Endodermal cell (in vitro differentiated cells): ENCODE measurements at regions not wholly inside any gene's neighbourhood (a gene's known extent, or its start where the extent isn't known, plus 50 kb on each side); places are given as distances from the start of the nearest gene placed in this dataset.

Source experiments
- DNase-seq: peaks from one replicate; pipeline ENCODE4 v3.0.0-alpha.2; 2017
- H3K27ac ChIP-seq: 2 replicates; pipeline ENCODE4 v1.5.1; 2013; ENCODE audit warnings: mild to moderate bottlenecking, low read depth, low read length, moderate library complexity
- H3K27me3 ChIP-seq: 2 replicates; pipeline ENCODE4 v1.6.1; 2013; ENCODE audit warnings: mild to moderate bottlenecking, low read length, moderate library complexity; ENCODE audit not compliant: insufficient read depth, control insufficient read depth, poor library complexity, severe bottlenecking
- H3K36me3 ChIP-seq: 2 replicates; pipeline ENCODE4 v1.7.0; 2013; ENCODE audit warnings: mild to moderate bottlenecking, low read length, moderate library complexity; ENCODE audit not compliant: control insufficient read depth, insufficient read depth
- H3K4me1 ChIP-seq: one replicate; pipeline ENCODE4 v1.7.0; 2013; ENCODE audit warnings: low read length; ENCODE audit not compliant: control insufficient read depth, insufficient read depth
- H3K4me3 ChIP-seq: 2 replicates; pipeline ENCODE4 v1.5.1; 2013; ENCODE audit warnings: mild to moderate bottlenecking, low read length, moderate library complexity
- H3K9ac ChIP-seq: 2 replicates; pipeline ENCODE4 v1.6.1; 2013; ENCODE audit warnings: mild to moderate bottlenecking, low read length, moderate library complexity; ENCODE audit not compliant: poor library complexity, severe bottlenecking; ENCODE audit errors: extremely low read depth
- H3K9me3 ChIP-seq: 2 replicates; pipeline ENCODE4 v1.6.1; 2013; ENCODE audit warnings: mild to moderate bottlenecking, low read length, moderate library complexity; ENCODE audit not compliant: control insufficient read depth
- H3K27ac Mint-ChIP-seq: 2 replicates; pipeline ENCODE4 v1.8.0; 2020; ENCODE audit warnings: mixed read lengths
- H3K27me3 Mint-ChIP-seq: 2 replicates; pipeline ENCODE4 v1.8.0; 2021; ENCODE audit warnings: mild to moderate bottlenecking, mixed read lengths; ENCODE audit not compliant: insufficient read depth
- H3K36me3 Mint-ChIP-seq: 2 replicates; pipeline ENCODE4 v1.8.0; 2020; ENCODE audit warnings: low read depth, mixed read lengths
- H3K4me1 Mint-ChIP-seq: 2 replicates; pipeline ENCODE4 v1.8.0; 2020; ENCODE audit warnings: mixed read lengths
- H3K4me3 Mint-ChIP-seq: 2 replicates; pipeline ENCODE4 v1.8.0; 2020; ENCODE audit warnings: mild to moderate bottlenecking, moderate library complexity, mixed read lengths
- H3K9me3 Mint-ChIP-seq: 2 replicates; pipeline ENCODE4 v1.8.0; 2020; ENCODE audit warnings: mild to moderate bottlenecking, mixed read lengths
- WGBS, 2 experiments: methylation state at CpG; one replicate each; pipeline versions ENCODE4 v1.1.5 to v1.1.7; 2013; ENCODE audit warnings: missing lambda C conversion rate in 2 of 2, mixed read lengths in 1 of 2; ENCODE audit not compliant: insufficient coverage in 1 of 2, insufficient read length in 1 of 2; 5-methylcytosine and 5-hydroxymethylcytosine counted together
- TF ChIP-seq, protein P1 (sequence below): fragments of 200-600 bp; sonication (generic); conservative IDR thresholded peaks from 2 replicates; pipeline ENCODE4 v1.5.0; 2021; ENCODE audit warnings: antibody characterized with exemption, mild to moderate bottlenecking

DNA sequence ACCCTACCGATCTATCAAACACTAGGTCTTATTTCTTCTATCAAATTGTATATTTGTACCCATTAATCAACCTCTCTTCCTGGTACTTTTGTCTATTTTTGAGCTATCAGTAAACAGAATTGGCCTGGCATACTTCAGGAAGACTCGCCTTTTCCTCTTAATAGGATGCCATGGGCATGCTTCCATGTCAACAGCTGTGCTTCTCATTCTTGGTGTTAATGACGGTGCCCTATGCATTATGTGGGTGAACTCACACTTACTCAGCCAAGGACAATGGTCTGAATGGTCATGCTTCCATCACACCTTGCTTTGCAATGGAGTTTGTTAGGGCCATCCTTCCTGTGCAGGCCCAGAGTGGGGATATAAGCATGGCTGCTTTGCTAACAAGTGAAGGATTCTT, 521.8 kb downstream of the MIAT start:
- no peak overlapping the region for H3K4me3 ChIP-seq
- H3K4me1 Mint-ChIP-seq: peaks cover 15% of the 10 kb centered on the region
- no peak overlapping the region for H3K4me3 Mint-ChIP-seq
- no peak overlapping the region for H3K9ac ChIP-seq
- no peaks in the 10 kb centered on the region for H3K9me3 Mint-ChIP-seq
- H3K4me1 ChIP-seq: no peaks in the 10 kb centered on the region
- H3K36me3 Mint-ChIP-seq: no peaks in the 10 kb centered on the region
- H3K27ac Mint-ChIP-seq: no peak overlapping the region
- H3K27me3 ChIP-seq: no peaks in the 10 kb centered on the region
- no peak for DNase-seq
- peaks cover 78% of the 10 kb centered on the region for H3K27me3 Mint-ChIP-seq
- 89 to 94% methylated on average over 2 to 3 of the region's 3 CpGs for WGBS, 2 experiments
- no peak overlapping the region for H3K27ac ChIP-seq
- no peaks in the 10 kb centered on the region for H3K9me3 ChIP-seq
- H3K36me3 ChIP-seq: no peaks in the 10 kb centered on the region
- TF ChIP-seq, protein P1, sequence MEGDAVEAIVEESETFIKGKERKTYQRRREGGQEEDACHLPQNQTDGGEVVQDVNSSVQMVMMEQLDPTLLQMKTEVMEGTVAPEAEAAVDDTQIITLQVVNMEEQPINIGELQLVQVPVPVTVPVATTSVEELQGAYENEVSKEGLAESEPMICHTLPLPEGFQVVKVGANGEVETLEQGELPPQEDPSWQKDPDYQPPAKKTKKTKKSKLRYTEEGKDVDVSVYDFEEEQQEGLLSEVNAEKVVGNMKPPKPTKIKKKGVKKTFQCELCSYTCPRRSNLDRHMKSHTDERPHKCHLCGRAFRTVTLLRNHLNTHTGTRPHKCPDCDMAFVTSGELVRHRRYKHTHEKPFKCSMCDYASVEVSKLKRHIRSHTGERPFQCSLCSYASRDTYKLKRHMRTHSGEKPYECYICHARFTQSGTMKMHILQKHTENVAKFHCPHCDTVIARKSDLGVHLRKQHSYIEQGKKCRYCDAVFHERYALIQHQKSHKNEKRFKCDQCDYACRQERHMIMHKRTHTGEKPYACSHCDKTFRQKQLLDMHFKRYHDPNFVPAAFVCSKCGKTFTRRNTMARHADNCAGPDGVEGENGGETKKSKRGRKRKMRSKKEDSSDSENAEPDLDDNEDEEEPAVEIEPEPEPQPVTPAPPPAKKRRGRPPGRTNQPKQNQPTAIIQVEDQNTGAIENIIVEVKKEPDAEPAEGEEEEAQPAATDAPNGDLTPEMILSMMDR: no peak

DNA sequence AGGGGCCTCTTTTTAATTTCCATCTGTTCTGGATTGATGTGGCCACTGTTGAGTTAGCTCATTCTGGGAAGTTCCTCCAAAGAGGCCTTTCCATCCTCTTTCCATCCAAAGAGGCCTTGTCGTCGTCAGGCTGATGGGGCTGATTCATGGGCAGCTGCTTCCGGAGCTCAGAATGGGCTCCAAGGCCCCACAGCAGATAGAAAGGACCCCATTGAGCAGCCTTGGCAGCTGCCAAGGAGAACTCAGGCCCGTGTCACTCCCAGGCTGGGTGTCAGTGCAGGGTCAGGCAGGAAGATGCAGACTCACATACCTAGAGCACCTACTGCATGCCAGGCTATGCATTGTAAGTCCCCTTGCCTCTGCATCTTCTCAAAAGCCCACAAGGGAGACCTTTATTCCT, 524.1 kb downstream of the MIAT start:
- Mint-ChIP-seq H3K27me3 (peaks cover 72% of the 10 kb centered on the region), H3K27ac (no peak overlapping the region), H3K36me3 (no peaks in the 10 kb centered on the region), H3K9me3 (no peaks in the 10 kb centered on the region), H3K4me3 (no peak overlapping the region), H3K4me1 (peaks cover 2% of the 10 kb centered on the region)
- Histone ChIP-seq H3K27ac (no peak overlapping the region), H3K36me3 (no peaks in the 10 kb centered on the region), H3K4me1 (no peaks in the 10 kb centered on the region), H3K4me3 (no peak overlapping the region), H3K9me3 (no peaks in the 10 kb centered on the region), H3K9ac (no peak overlapping the region), H3K27me3 (peaks cover 15% of the 10 kb centered on the region)
- 85 to 100% methylated on average over 2 to 4 of the region's 4 CpGs for WGBS, 2 experiments
- TF ChIP-seq, protein P1: no peak
- peak; percentile 47 for DNase-seq

DNA sequence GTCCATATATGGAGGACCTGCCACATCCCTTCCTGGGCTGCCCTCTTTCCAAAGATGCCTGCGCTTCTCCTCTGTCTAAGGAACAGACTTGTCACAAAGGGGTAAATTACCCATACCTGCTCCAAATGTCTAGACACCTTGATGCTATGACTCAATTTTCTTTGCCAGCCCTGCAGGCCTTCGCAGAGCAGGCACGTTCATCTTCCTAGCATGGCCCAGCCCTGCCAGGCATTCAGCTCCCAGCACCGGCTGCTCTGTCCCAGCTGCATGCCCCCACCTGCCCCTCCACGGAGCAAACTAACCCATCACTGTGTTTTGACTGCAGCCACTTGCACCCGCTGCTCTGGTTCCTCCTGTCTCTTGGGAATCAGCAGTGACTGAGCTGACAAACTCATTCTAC, 526.1 kb downstream of the MIAT start:
- Mint-ChIP-seq H3K9me3 (peaks cover 6% of the 10 kb centered on the region), H3K4me1 (no peaks in the 10 kb centered on the region), H3K27me3 (peaks cover 80% of the 10 kb centered on the region), H3K27ac (no peak overlapping the region), H3K36me3 (no peaks in the 10 kb centered on the region), H3K4me3 (no peak overlapping the region)
- H3K27me3 ChIP-seq: peaks cover 34% of the 10 kb centered on the region
- H3K9ac ChIP-seq: no peak overlapping the region
- H3K36me3 ChIP-seq: no peaks in the 10 kb centered on the region
- WGBS, 2 experiments: 91 to 100% methylated on average over 1 to 6 of the region's 6 CpGs
- no peak overlapping the region for H3K27ac ChIP-seq
- TF ChIP-seq, protein P1: no peak
- no peaks in the 10 kb centered on the region for H3K4me1 ChIP-seq
- no peak overlapping the region for H3K4me3 ChIP-seq
- no peaks in the 10 kb centered on the region for H3K9me3 ChIP-seq
- peak; percentile 13 for DNase-seq
